ENCODE measurements at regions not wholly inside any gene's neighbourhood (a gene's known extent, or its start where the extent isn't known, plus 50 kb on each side); places are given as distances from the start of the nearest gene placed in this dataset.

GRCh38 chr4:140255467-140255866, 101.5 kb upstream of the MAML3 start:
- TF ChIP-seq CTCF (IDR thresholded peaks at IDR 0.05) (no peak), POLR2A (IDR thresholded peaks at IDR 0.05) (no peak)

All from body of pancreas (tissue), 4 donors.